ENCODE measurements at regions not wholly inside any gene's neighbourhood (a gene's known extent, or its start where the extent isn't known, plus 50 kb on each side); places are given as distances from the start of the nearest gene placed in this dataset.

GRCh38 chr2:19139386-19139785, 219.0 kb downstream of the OSR1 start:
- no peak for DNase-seq (ENCODE audit: low read depth in 3 of 3)

- no peak for DNase-seq (ENCODE audit: low read depth in 3 of 3)
These were observed 220.1 kb downstream of the OSR1 start for GRCh38 chr2:19138264-19138825.

DNA sequence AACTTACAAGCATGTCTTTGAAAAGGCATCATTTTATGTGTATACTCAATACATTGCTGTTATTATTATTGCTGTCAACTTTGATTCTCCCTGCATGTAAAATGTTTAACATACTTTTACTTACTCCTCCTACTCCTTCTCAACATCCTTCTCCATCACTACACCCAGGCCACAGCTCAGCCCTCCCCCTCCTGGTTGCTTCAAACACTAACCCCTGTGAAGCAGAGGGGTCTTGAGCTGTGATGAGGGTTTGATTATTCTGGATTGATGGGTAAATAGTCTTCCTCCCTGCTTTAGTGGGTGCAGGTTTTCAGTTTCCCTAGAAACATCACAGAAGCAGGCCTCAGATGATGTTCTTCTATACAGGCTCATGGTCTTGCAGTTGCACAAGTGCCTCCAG, 221.0 kb downstream of the OSR1 start:
- DNase-seq (ENCODE audit: low read depth in 3 of 3): no peak

- no peak for DNase-seq (ENCODE audit: low read depth in 3 of 3)
These were observed 225.5 kb downstream of the OSR1 start for GRCh38 chr2:19132967-19133366.

DNA sequence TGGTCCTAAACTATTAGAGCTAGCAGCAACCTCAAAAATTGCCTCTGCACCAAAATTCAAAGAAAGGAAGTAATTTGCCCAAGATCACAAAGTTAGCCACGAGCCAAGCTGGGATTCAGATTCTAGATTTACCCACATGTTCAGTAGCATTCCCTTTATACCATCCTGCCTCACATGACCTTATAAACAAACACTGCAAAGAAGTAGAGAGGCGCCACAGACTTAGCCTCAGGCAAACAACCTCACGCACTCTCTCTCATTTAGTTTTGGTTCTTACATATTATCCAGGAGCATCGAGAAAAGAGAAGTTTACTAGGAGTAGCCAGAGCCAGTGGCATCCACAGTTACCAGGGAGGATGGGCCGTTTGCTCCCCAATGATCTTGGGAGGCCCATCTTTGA, 226.6 kb downstream of the OSR1 start:
- DNase-seq (ENCODE audit: low read depth in 3 of 3): no peak

DNA sequence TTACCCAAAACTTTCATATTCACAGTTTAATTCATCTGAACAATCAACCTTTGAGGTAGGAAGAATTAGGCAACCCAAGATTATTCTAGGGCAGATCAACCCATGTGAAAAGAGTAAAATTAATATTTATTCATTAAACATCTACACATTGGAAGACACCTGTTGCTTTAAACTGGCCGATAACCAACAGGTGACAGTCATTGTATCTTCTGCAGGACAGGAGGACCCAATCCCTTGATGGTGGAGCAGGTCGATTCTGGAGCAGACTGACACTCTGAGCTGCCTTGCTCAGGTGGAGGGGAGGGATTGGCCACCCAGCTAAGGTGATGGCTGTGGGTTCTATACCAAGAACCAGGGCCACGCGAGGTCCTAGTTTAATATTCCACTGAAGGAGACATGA, 230.3 kb downstream of the OSR1 start:
- no peak for DNase-seq (ENCODE audit: low read depth in 3 of 3)

GRCh38 chr2:19127616-19128015, 230.8 kb downstream of the OSR1 start:
- DNase-seq (ENCODE audit: low read depth in 3 of 3): no peak

GRCh38 chr2:19125901-19126680, 232.3 kb downstream of the OSR1 start:
- no peak for DNase-seq (ENCODE audit: low read depth in 3 of 3)

DNA sequence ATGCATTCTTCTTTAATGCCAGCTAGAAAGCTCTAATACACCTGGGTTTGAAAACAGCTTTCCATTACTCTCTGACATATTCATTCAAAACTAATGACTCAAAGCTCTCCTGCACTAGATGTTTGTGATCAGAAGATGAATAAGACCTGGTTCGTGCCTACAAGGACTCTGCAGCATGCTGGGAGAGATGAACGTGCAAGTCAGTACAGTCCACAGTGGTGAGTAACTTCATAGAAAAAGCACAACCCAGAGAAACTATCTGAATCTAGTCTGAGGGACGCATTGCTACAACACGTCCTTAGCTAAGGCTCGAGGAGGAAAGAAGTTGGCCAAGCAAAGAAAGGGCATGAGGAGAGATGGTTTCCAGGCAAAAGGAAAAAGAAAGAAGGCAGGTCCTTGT, 234.3 kb downstream of the OSR1 start:
- no peak for DNase-seq (ENCODE audit: low read depth in 3 of 3)

GRCh38 chr2:19123556-19123955, 234.9 kb downstream of the OSR1 start:
- no peak for DNase-seq (ENCODE audit: low read depth in 3 of 3)

- no peak for DNase-seq (ENCODE audit: low read depth in 3 of 3)
These were observed 236.2 kb downstream of the OSR1 start for GRCh38 chr2:19122220-19122619.

- no peak for DNase-seq (ENCODE audit: low read depth in 3 of 3)
These were observed 237.3 kb downstream of the OSR1 start for GRCh38 chr2:19120941-19121750.

GRCh38 chr2:19120181-19120580, 238.2 kb downstream of the OSR1 start:
- no peak for DNase-seq (ENCODE audit: low read depth in 3 of 3)

DNA sequence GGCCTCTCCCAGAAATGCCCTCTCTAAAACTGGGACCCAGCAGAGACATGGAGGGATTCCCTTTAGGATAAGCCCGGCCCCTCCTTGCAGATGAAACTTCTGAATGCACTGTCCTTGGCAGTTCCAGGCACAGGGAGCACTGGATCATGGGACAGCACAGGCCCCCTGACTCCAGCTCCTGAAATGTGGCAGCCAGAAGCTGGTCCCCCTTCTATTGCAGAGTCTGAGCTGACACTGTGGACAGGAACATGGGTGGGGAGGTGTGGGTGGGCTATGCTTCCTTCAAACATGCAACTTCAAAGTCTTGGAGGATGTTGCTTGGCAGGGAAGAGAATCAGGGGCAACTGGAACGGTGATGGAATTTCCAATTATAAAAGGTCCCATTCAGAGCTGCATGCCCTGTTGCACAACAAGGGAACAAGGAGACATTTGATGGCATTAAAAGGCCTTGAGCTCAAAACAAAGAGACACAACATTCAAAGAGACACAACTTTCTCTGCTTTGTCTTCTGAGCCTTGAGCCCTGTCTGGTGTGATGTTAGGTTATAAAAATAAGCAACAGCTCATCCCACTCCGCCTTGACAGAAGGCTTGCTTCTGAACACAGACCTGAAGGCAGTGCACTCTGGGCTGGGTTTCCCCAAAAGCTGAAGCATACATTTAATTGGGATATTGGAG, 239.0 kb downstream of the OSR1 start:
- no peak for DNase-seq (ENCODE audit: low read depth in 3 of 3)

- DNase-seq (ENCODE audit: low read depth in 3 of 3): no peak
These were observed 241.5 kb downstream of the OSR1 start for GRCh38 chr2:19116918-19117317.

DNA sequence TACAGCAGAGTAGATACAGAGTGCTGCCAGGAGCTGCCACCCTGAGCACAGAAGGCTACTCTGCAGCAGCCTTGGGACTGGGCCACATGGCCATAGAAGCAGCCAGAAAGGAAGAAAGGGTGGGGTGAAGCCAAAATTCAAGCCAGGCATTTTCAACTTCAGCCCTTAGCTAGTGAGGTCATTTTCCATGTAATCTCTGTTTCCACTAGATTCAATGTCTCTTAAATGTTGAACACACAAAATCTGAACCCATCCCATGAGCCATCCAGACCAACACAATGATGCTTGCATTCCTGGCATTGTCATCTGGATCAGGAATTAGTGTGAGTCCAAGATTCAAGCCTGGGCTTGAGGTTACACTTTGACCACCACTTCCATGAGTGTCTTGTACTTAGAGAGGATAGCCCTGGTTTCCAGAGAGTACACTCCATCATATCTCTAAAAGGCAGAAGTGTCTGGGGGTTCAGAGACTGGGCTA, 243.6 kb downstream of the OSR1 start:
- no peak for DNase-seq (ENCODE audit: low read depth in 3 of 3)

GRCh38 chr2:19114126-19114525, 244.3 kb downstream of the OSR1 start:
- DNase-seq (ENCODE audit: low read depth in 3 of 3): no peak

DNA sequence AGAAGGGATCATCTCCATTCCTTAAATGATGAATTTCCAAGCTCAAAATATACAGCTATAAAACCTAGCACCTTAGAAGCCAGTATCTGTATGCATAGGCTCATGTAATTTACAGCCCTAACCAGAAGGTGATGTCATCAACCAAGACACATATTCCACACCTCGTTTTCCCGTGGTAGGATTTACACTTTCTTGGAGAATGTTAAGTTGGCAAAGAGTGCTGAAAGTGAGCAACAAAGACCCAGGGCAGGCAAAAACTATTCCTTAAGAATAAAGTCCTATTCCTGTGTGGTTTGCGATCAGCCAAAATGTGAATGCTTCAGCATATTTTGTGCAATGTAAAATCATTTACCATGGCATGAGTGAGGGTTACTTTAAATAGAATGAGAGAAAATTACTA, 247.1 kb downstream of the OSR1 start:
- DNase-seq (ENCODE audit: low read depth in 3 of 3): no peak

GRCh38 chr2:19109518-19109917, 248.9 kb downstream of the OSR1 start:
- no peak for DNase-seq (ENCODE audit: low read depth in 3 of 3)

DNA sequence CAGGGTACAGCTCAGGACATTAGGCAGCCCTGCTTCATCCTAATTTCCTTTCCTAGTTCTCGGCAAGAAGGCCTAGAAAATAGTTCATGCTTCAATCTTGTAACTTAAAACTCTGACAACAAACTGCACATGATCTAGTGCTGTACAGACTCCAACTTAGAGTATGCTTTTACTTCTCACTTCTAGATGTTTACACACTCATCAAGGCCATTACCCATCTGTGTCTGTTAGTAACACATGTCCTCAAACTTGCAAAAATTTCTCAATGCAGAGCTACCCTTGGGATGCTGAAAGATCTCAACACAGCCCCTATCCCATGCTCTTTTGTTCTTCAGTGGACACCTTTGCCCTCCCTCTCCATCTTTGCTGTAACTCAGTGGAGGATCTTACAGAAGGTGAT, 252.0 kb downstream of the OSR1 start:
- DNase-seq (ENCODE audit: low read depth in 3 of 3): no peak

DNA sequence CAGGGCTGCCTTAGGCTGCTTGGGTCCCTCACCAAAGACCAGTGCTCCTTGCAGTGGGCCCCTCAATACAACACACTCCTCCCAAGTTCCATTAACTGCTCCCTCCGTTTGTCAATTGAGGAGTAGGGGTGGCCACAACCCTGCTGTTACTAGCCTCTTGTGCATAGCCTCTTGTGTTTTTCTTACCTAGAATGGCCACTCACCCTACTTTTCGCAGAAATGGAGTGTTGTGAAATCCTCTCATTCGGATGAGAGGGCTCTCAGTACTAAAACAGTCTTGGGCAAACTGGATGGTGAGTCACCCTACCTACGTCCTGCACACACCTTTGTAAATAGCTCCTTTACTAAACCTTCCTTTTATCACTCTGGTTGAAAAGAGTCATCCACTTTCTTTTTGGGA, 253.9 kb downstream of the OSR1 start:
- DNase-seq (ENCODE audit: low read depth in 3 of 3): no peak

Measured in stimulated activated CD4-positive, alpha-beta T cell treated with anti-CD3 and anti-CD28 coated beads, TNF-alpha, amount 100 ng/mL, for 4 hours (primary cell).